ENCODE measurements at regions not wholly inside any gene's neighbourhood (a gene's known extent, or its start where the extent isn't known, plus 50 kb on each side); places are given as distances from the start of the nearest gene placed in this dataset.
"Not testable (repeated sequence)": the region's sequence is repeated elsewhere in the genome, so short reads cannot be mapped to it uniquely, and the experiment has no call there.

DNA sequence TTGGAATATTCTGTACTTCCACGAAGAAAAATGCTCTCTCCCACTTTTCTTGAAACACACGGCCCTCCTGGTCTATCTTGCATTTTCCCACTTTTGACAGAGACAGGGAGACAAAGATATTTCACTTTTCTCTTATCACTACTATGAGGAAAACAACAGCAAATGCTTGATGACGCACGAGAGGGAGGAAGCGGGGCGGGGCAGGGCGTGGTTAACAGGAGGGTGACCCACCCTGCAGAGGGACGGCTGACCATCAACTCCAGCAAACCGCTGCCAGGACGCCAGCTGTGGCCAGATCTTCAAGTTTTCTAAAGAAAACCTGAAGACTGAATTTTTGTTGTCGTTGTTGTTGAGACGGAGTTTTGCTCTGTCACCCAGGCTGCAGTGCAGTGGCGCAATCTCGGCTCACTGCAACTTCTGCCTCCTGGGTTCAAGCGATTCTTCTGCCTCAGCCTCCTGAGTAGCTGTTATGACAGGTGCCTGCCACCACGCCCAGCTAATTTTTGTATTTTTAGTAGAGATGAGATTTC is 63.8 kb downstream of the NSUN5 start:
- H3K4me3 Mint-ChIP-seq; H3K9me3 ChIP-seq (ENCODE audit: control insufficient read depth in 2 of 3, low read length in 3 of 3); H3K27me3 ChIP-seq (ENCODE audit: control insufficient read depth in 2 of 2, insufficient read depth in 2 of 2, low read length in 2 of 2); H3K36me3 ChIP-seq (ENCODE audit: control insufficient read depth in 2 of 3, insufficient read depth in 3 of 3, low read length in 3 of 3); H3K4me1 ChIP-seq (ENCODE audit: control insufficient read depth in 2 of 2, insufficient read depth in 2 of 2, low read length in 2 of 2); POLR2A ChIA-PET; H3K27me3 Mint-ChIP-seq; intact Hi-C loops (cut with micrococcal nuclease); H3K27ac Mint-ChIP-seq; CTCF ChIA-PET; H3K36me3 Mint-ChIP-seq; H3K4me1 Mint-ChIP-seq; H3K4me3 ChIP-seq (ENCODE audit: low read length); H3K27ac ChIP-seq (ENCODE audit: low read depth, low read length); H3K9me3 Mint-ChIP-seq; DNase-seq: not testable (repeated sequence)
- ATAC-seq, result peak; percentile 56

DNA sequence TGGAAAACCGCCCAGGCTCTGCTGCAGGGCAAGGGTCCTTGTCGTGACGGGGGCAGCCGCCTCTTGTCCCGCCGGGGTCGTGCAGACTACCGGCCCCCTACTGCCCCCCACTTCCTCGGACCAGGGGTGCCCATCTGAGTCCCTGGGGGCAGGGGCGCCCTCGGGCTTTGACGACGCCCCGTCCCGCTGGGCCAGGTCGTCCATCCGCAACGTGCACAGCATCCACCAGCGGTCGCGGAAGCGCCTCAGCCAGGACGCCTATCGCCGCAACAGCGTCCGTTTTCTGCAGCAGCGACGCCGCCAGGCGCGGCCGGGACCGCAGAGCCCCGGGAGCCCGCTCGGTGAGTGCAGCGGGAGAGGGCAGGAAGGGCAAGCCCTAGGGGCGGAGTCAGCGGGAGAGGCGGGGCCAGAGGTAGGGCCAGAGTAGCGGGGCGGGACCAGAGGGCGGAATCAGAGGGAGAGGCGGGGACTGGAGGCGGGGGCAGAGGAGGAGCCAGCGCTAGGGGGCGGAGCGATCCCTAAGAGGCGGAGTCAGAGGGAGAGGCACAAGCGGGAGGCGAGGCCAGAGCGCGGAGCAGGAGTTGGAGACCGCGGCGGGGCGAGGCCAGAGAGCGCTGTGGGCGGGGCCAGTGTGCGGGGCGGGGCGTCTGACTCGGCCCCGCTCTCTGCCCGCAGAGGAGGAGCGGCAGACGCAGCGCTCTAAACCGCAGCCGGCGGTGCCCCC is 73.5 kb downstream of the NSUN5 start:
- intact Hi-C loops (cut with micrococcal nuclease); CTCF ChIA-PET; H3K27me3 Mint-ChIP-seq; H3K27me3 ChIP-seq (ENCODE audit: control insufficient read depth in 2 of 2, insufficient read depth in 2 of 2, low read length in 2 of 2); H3K36me3 Mint-ChIP-seq; H3K4me1 Mint-ChIP-seq; H3K27ac ChIP-seq (ENCODE audit: low read depth, low read length); H3K4me1 ChIP-seq (ENCODE audit: control insufficient read depth in 2 of 2, insufficient read depth in 2 of 2, low read length in 2 of 2); H3K27ac Mint-ChIP-seq; POLR2A ChIA-PET; H3K36me3 ChIP-seq (ENCODE audit: control insufficient read depth in 2 of 3, insufficient read depth in 3 of 3, low read length in 3 of 3); H3K9me3 ChIP-seq (ENCODE audit: control insufficient read depth in 2 of 3, low read length in 3 of 3); H3K9me3 Mint-ChIP-seq; H3K4me3 ChIP-seq (ENCODE audit: low read length): not testable (repeated sequence)
- ATAC-seq (peak; percentile 96), DNase-seq (peak; percentile 88 to 97 (median 95))
- peak overlapping the region in 1 of 10 donors; percentile 33 for H3K4me3 Mint-ChIP-seq

- CTCF ChIA-PET; H3K36me3 Mint-ChIP-seq; H3K4me1 Mint-ChIP-seq; ATAC-seq; H3K27ac ChIP-seq (ENCODE audit: low read depth, low read length); H3K27me3 ChIP-seq (ENCODE audit: control insufficient read depth in 2 of 2, insufficient read depth in 2 of 2, low read length in 2 of 2); H3K4me3 Mint-ChIP-seq; H3K9me3 ChIP-seq (ENCODE audit: control insufficient read depth in 2 of 3, low read length in 3 of 3); H3K27ac Mint-ChIP-seq; H3K9me3 Mint-ChIP-seq; H3K27me3 Mint-ChIP-seq; POLR2A ChIA-PET; H3K36me3 ChIP-seq (ENCODE audit: control insufficient read depth in 2 of 3, insufficient read depth in 3 of 3, low read length in 3 of 3); H3K4me3 ChIP-seq (ENCODE audit: low read length); H3K4me1 ChIP-seq (ENCODE audit: control insufficient read depth in 2 of 2, insufficient read depth in 2 of 2, low read length in 2 of 2); intact Hi-C loops (cut with micrococcal nuclease); DNase-seq: not testable (repeated sequence)
Observed at GRCh38 chr7:73225745-73226144, 82.9 kb downstream of the NSUN5 start.

- intact Hi-C loops (cut with micrococcal nuclease); H3K36me3 ChIP-seq (ENCODE audit: control insufficient read depth in 2 of 3, insufficient read depth in 3 of 3, low read length in 3 of 3); H3K4me1 ChIP-seq (ENCODE audit: control insufficient read depth in 2 of 2, insufficient read depth in 2 of 2, low read length in 2 of 2); H3K27ac ChIP-seq (ENCODE audit: low read depth, low read length); POLR2A ChIA-PET; H3K4me3 Mint-ChIP-seq; H3K4me3 ChIP-seq (ENCODE audit: low read length); H3K27ac Mint-ChIP-seq; H3K36me3 Mint-ChIP-seq; ATAC-seq; DNase-seq; H3K9me3 Mint-ChIP-seq; H3K4me1 Mint-ChIP-seq; CTCF ChIA-PET; H3K27me3 ChIP-seq (ENCODE audit: control insufficient read depth in 2 of 2, insufficient read depth in 2 of 2, low read length in 2 of 2); H3K27me3 Mint-ChIP-seq; H3K9me3 ChIP-seq (ENCODE audit: control insufficient read depth in 2 of 3, low read length in 3 of 3): not testable (repeated sequence)
Observed at GRCh38 chr7:73221724-73222123, 86.9 kb downstream of the NSUN5 start.

- DNase-seq; CTCF ChIA-PET; H3K27ac Mint-ChIP-seq; H3K27me3 ChIP-seq (ENCODE audit: control insufficient read depth in 2 of 2, insufficient read depth in 2 of 2, low read length in 2 of 2); H3K4me3 ChIP-seq (ENCODE audit: low read length); H3K27ac ChIP-seq (ENCODE audit: low read depth, low read length); H3K27me3 Mint-ChIP-seq; H3K9me3 Mint-ChIP-seq; H3K9me3 ChIP-seq (ENCODE audit: control insufficient read depth in 2 of 3, low read length in 3 of 3); H3K36me3 Mint-ChIP-seq; H3K4me1 ChIP-seq (ENCODE audit: control insufficient read depth in 2 of 2, insufficient read depth in 2 of 2, low read length in 2 of 2); H3K4me1 Mint-ChIP-seq; H3K36me3 ChIP-seq (ENCODE audit: control insufficient read depth in 2 of 3, insufficient read depth in 3 of 3, low read length in 3 of 3); H3K4me3 Mint-ChIP-seq; intact Hi-C loops (cut with micrococcal nuclease); POLR2A ChIA-PET: not testable (repeated sequence)
- peak; percentile 42 for ATAC-seq
Observed at GRCh38 chr7:73220766-73221370, 87.8 kb downstream of the NSUN5 start.

- H3K27ac ChIP-seq (ENCODE audit: low read depth, low read length); H3K4me1 ChIP-seq (ENCODE audit: control insufficient read depth in 2 of 2, insufficient read depth in 2 of 2, low read length in 2 of 2); DNase-seq; H3K9me3 Mint-ChIP-seq; POLR2A ChIA-PET; intact Hi-C loops (cut with micrococcal nuclease); H3K4me3 ChIP-seq (ENCODE audit: low read length); CTCF ChIA-PET; H3K9me3 ChIP-seq (ENCODE audit: control insufficient read depth in 2 of 3, low read length in 3 of 3); H3K36me3 ChIP-seq (ENCODE audit: control insufficient read depth in 2 of 3, insufficient read depth in 3 of 3, low read length in 3 of 3); H3K4me3 Mint-ChIP-seq; H3K27ac Mint-ChIP-seq; H3K27me3 ChIP-seq (ENCODE audit: control insufficient read depth in 2 of 2, insufficient read depth in 2 of 2, low read length in 2 of 2); H3K4me1 Mint-ChIP-seq; H3K36me3 Mint-ChIP-seq; H3K27me3 Mint-ChIP-seq: not testable (repeated sequence)
- peak; percentile 88 for ATAC-seq
Observed at GRCh38 chr7:73220357-73220756, 88.3 kb downstream of the NSUN5 start.

DNA sequence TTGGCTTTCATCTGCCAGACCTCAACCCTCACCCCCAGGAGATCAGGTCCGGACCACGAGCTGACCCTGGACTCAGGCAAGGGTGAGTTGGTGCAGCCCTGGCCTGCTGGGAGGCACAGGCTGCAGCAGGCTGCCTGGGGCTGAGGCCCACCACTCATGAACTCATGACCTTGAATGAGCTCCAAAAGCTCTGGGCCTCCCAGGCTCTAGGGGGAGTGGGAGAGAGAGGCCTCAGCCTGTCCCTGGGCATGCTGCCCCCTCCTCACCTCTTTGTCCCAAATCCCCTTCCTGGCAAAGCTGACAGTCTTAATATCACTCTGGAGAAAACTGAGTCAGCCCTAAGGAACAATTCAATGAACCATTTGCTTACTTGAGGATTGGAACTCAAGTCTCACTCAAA is 89.8 kb downstream of the NSUN5 start:
- CTCF ChIA-PET; H3K27me3 ChIP-seq (ENCODE audit: control insufficient read depth in 2 of 2, insufficient read depth in 2 of 2, low read length in 2 of 2); H3K9me3 Mint-ChIP-seq; POLR2A ChIA-PET; H3K36me3 Mint-ChIP-seq; H3K4me1 ChIP-seq (ENCODE audit: control insufficient read depth in 2 of 2, insufficient read depth in 2 of 2, low read length in 2 of 2); H3K4me3 ChIP-seq (ENCODE audit: low read length); H3K27ac ChIP-seq (ENCODE audit: low read depth, low read length); H3K27ac Mint-ChIP-seq; H3K36me3 ChIP-seq (ENCODE audit: control insufficient read depth in 2 of 3, insufficient read depth in 3 of 3, low read length in 3 of 3); H3K9me3 ChIP-seq (ENCODE audit: control insufficient read depth in 2 of 3, low read length in 3 of 3); ATAC-seq; H3K4me3 Mint-ChIP-seq; intact Hi-C loops (cut with micrococcal nuclease); H3K27me3 Mint-ChIP-seq; H3K4me1 Mint-ChIP-seq; DNase-seq: not testable (repeated sequence)

All from naive thymus-derived CD4-positive, alpha-beta T cell (primary cell).